HEK293 (cell line): ENCODE measurements at regions not wholly inside any gene's neighbourhood (a gene's known extent, or its start where the extent isn't known, plus 50 kb on each side); places are given as distances from the start of the nearest gene placed in this dataset.

Source experiments
- CTCF ChIA-PET: fragments of 350-600 bp; formaldehyde crosslinking; extraction: SDS; loops from one replicate; lab custom pipeline; 2021; ENCODE audit warnings: antibody characterized with exemption; lab: Yijun Ruan, JAX
- POLR2A ChIA-PET: fragments of 300-600 bp; formaldehyde crosslinking; extraction: SDS; loops from one replicate; lab custom pipeline; 2020; ENCODE audit warnings: antibody characterized with exemption, inconsistent platforms; lab: Yijun Ruan, JAX
- H3K27ac ChIP-seq: fragments of 200-500 bp; sonication (Bioruptor generic); 2 replicates; pipeline ENCODE4 v1.5.1; 2014; ENCODE audit warnings: low read depth, low read length, control low read depth, inconsistent platforms; ENCODE audit errors: extremely low read depth
- H3K36me3 ChIP-seq, 2 experiments: fragments of 200-500 bp in 1 of 2; sonication (Bioruptor generic) in 1 of 2; 1 replicate in 1 of 2; 2 replicates in 1 of 2; pipeline ENCODE4 v1.5.1; 2014 to 2017; ENCODE audit warnings: inconsistent platforms in 2 of 2, low read length in 2 of 2; ENCODE audit not compliant: control insufficient read depth in 2 of 2, insufficient read depth in 1 of 2
- H3K4me1 ChIP-seq: fragments of 200-500 bp; sonication (Bioruptor generic); 2 replicates; pipeline ENCODE4 v1.5.1; 2014; ENCODE audit warnings: mild to moderate bottlenecking, low read length, inconsistent platforms; ENCODE audit not compliant: control insufficient read depth, insufficient read depth
- H3K4me3 ChIP-seq: 2 replicates; pipeline ENCODE4 v1.5.1; 2011; ENCODE audit warnings: low read depth, mild to moderate bottlenecking, control low read depth, low read length, moderate library complexity
- H3K9me3 ChIP-seq: fragments of 200-500 bp; sonication (Bioruptor generic); 2 replicates; pipeline ENCODE4 v1.5.1; 2014; ENCODE audit warnings: low read depth, low read length, inconsistent platforms; ENCODE audit not compliant: control insufficient read depth, insufficient read depth
- KLF10 ChIP-seq: fragments of 450-650 bp; IDR thresholded peaks from 2 replicates; pipeline ENCODE4 v1.5.1; 2018; ENCODE audit warnings: missing biosample characterization, mild to moderate bottlenecking, missing genetic modification characterization
- MYNN ChIP-seq: fragments of 450-650 bp; formaldehyde crosslinking; IDR thresholded peaks from 2 replicates; pipeline ENCODE4 v1.5.1; 2016; ENCODE audit warnings: missing biosample characterization, missing genetic modification characterization, borderline replicate concordance
- MZF1 ChIP-seq: fragments of 450-650 bp; formaldehyde crosslinking; IDR thresholded peaks from 2 replicates; pipeline ENCODE4 v1.5.1; 2017; ENCODE audit warnings: missing biosample characterization, missing genetic modification characterization, borderline replicate concordance
- PBX3 ChIP-seq: sonication (generic); formaldehyde crosslinking; IDR thresholded peaks from 2 replicates; pipeline ENCODE4 v1.8.1; 2022; ENCODE audit warnings: mild to moderate bottlenecking, moderate library complexity, missing genetic modification reagents
- REST ChIP-seq: fragments of 450-650 bp; formaldehyde crosslinking; IDR thresholded peaks from 2 replicates; pipeline ENCODE4 v1.5.1; 2016; ENCODE audit warnings: missing biosample characterization, missing genetic modification characterization
- SP7 ChIP-seq: fragments of 450-650 bp; formaldehyde crosslinking; IDR thresholded peaks from 2 replicates; pipeline ENCODE4 v1.5.1; 2016; ENCODE audit warnings: missing biosample characterization, missing genetic modification characterization
- TRIM28 ChIP-seq: IDR thresholded peaks from 2 replicates; pipeline ENCODE4 v1.6.1; 2011; ENCODE audit warnings: low read length, control low read depth, borderline replicate concordance
- YY2 ChIP-seq: fragments of 450-650 bp; formaldehyde crosslinking; IDR thresholded peaks from 2 replicates; pipeline ENCODE4 v1.5.1; 2016; ENCODE audit warnings: missing biosample characterization, missing genetic modification characterization
- ZBTB1 ChIP-seq: fragments of 450-650 bp; formaldehyde crosslinking; IDR thresholded peaks from 2 replicates; pipeline ENCODE4 v1.5.1; 2016; ENCODE audit warnings: missing biosample characterization, missing genetic modification characterization
- ZBTB17 ChIP-seq: fragments of 450-650 bp; formaldehyde crosslinking; IDR thresholded peaks from 2 replicates; pipeline ENCODE4 v1.5.1; 2016; ENCODE audit warnings: missing biosample characterization, missing genetic modification characterization
- ZNF114 ChIP-seq: fragments of 450-650 bp; formaldehyde crosslinking; IDR thresholded peaks from 2 replicates; pipeline ENCODE4 v1.5.0; 2017; ENCODE audit warnings: missing biosample characterization, missing genetic modification characterization
- ZNF121 ChIP-seq: fragments of 450-650 bp; formaldehyde crosslinking; IDR thresholded peaks from 2 replicates; pipeline ENCODE4 v1.5.1; 2016; ENCODE audit warnings: missing biosample characterization, missing genetic modification characterization
- ZNF202 ChIP-seq: fragments of 450-650 bp; formaldehyde crosslinking; IDR thresholded peaks from 2 replicates; pipeline ENCODE4 v1.5.1; 2016; ENCODE audit warnings: missing biosample characterization, missing genetic modification characterization, borderline replicate concordance
- ZNF214 ChIP-seq: fragments of 450-650 bp; formaldehyde crosslinking; IDR thresholded peaks from 2 replicates; pipeline ENCODE4 v1.5.1; 2017; ENCODE audit warnings: missing biosample characterization, mild to moderate bottlenecking, missing genetic modification characterization, borderline replicate concordance
- ZNF223 ChIP-seq: fragments of 450-650 bp; formaldehyde crosslinking; IDR thresholded peaks from 2 replicates; pipeline ENCODE4 v1.5.1; 2016; ENCODE audit warnings: missing biosample characterization, missing genetic modification characterization
- ZNF248 ChIP-seq: fragments of 450-650 bp; formaldehyde crosslinking; IDR thresholded peaks from 2 replicates; pipeline ENCODE4 v1.5.1; 2017; ENCODE audit warnings: missing biosample characterization, missing genetic modification characterization
- ZNF391 ChIP-seq: fragments of 450-650 bp; formaldehyde crosslinking; IDR thresholded peaks from 2 replicates; pipeline ENCODE4 v1.5.1; 2016; ENCODE audit warnings: low read depth, missing biosample characterization, missing genetic modification characterization, borderline replicate concordance
- ZNF571 ChIP-seq: fragments of 450-650 bp; formaldehyde crosslinking; IDR thresholded peaks from 2 replicates; pipeline ENCODE4 v1.5.0; 2017; ENCODE audit warnings: missing biosample characterization, missing genetic modification characterization
- ZNF600 ChIP-seq: fragments of 450-650 bp; formaldehyde crosslinking; IDR thresholded peaks from 2 replicates; pipeline ENCODE4 v1.5.1; 2016; ENCODE audit warnings: missing biosample characterization, missing genetic modification characterization
- ZNF658 ChIP-seq: fragments of 450-650 bp; formaldehyde crosslinking; IDR thresholded peaks from 2 replicates; pipeline ENCODE4; 2016; ENCODE audit warnings: missing biosample characterization, missing genetic modification characterization
- ZNF768 ChIP-seq: fragments of 450-650 bp; formaldehyde crosslinking; IDR thresholded peaks from 2 replicates; pipeline ENCODE4 v1.5.1; 2018; ENCODE audit warnings: missing biosample characterization, mild to moderate bottlenecking, missing genetic modification characterization
- ZNF776 ChIP-seq: fragments of 450-650 bp; formaldehyde crosslinking; IDR thresholded peaks from 2 replicates; pipeline ENCODE4 v1.5.0; 2017; ENCODE audit warnings: missing biosample characterization, missing genetic modification characterization, borderline replicate concordance
- ZSCAN30 ChIP-seq: fragments of 450-650 bp; IDR thresholded peaks from 2 replicates; pipeline ENCODE4 v1.5.1; 2018; ENCODE audit warnings: missing biosample characterization, mild to moderate bottlenecking, missing genetic modification characterization, moderate library complexity

GRCh38 chr20:48314925-48315592, 512.7 kb downstream of the PREX1 start (continued):
- TF ChIP-seq ZNF248 (no peak), ZNF768 (tag by site-specific recombination) (no peak), SP7 (tag by site-specific recombination) (no peak), ZSCAN30 (tag by site-specific recombination) (no peak), ZBTB17 (tag by site-specific recombination) (no peak), PBX3 (CRISPR knock-in tag) (no peak)

DNA sequence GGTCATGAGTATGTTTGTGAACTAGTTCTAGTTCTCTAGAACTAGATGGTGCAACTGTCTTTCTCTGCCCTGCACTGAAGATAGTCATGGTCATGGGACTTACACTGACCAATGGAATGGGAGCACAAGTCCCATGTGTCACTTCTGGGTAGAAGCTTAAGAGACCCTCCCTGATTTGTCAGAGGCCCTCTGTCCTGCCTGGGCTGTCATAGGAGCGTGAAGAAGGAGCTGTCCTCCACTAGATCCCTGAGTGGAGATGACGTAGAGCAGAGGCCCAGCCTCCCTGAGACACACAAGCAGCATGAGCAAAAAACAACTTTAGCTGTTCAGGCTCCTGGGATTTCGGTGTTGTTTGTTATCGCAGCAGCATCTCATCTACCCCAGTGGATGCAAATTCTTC, 514.5 kb downstream of the PREX1 start:
- POLR2A ChIA-PET, result no interaction called here
- H3K4me3 ChIP-seq, result no peak overlapping the region
- H3K9me3 ChIP-seq, result no peaks in the 10 kb centered on the region
- TF ChIP-seq ZNF600 (tag by site-specific recombination), result no peak
- no peak for TF ChIP-seq ZNF121
- TF ChIP-seq ZNF658 (tag by site-specific recombination), result no peak
- no peak for TF ChIP-seq ZNF776 (tag by site-specific recombination)
- no peak for TF ChIP-seq ZNF571
- TF ChIP-seq YY2 (tag by site-specific recombination), result no peak
- TF ChIP-seq ZNF391, result no peak
- no peak for TF ChIP-seq ZNF202
- TF ChIP-seq ZNF114 (tag by site-specific recombination), result no peak
- no peak for TF ChIP-seq ZNF214 (tag by site-specific recombination)
- TF ChIP-seq ZNF223 (tag by site-specific recombination), result no peak
- no peak for TF ChIP-seq KLF10 (tag by site-specific recombination)
- no peak for TF ChIP-seq ZBTB1 (tag by site-specific recombination)
- TF ChIP-seq MZF1, result no peak
- TF ChIP-seq REST (tag by site-specific recombination), result no peak
- no peak for TF ChIP-seq TRIM28
- TF ChIP-seq MYNN (tag by site-specific recombination), result no peak
- H3K27ac ChIP-seq, result no peak overlapping the region
- H3K36me3 ChIP-seq, result no peaks in the 10 kb centered on the region
- H3K4me1 ChIP-seq, result no peaks in the 10 kb centered on the region
- CTCF ChIA-PET, result interaction anchor here (0.5 to 0.8 kb wide), 2 partner anchors 14 to 43 kb away, joined by 3 read pairs; no protein-coding TSS in a partner anchor
